ENCODE measurements at regions not wholly inside any gene's neighbourhood (a gene's known extent, or its start where the extent isn't known, plus 50 kb on each side); places are given as distances from the start of the nearest gene placed in this dataset.
A peak's percentile ranks its signal among the peaks of the same experiment; 100 is the strongest.

- Histone ChIP-seq H4K20me1 (ENCODE audit: insufficient read depth, low read length) (no peaks in the 10 kb centered on the region), H3K4me3 (replicated peaks in 1 of 3; ENCODE audit: low read depth in 2 of 3, low read length in 3 of 3) (no peak overlapping the region), H3K36me3 (replicated peaks in 1 of 2; ENCODE audit: control insufficient read depth in 1 of 2, insufficient read depth in 2 of 2, low read length in 2 of 2) (no peaks in the 10 kb centered on the region), H3K27me3 (ENCODE audit: control insufficient read depth in 2 of 2, insufficient read depth in 2 of 2, low read length in 2 of 2) (peaks cover 3% of the 10 kb centered on the region in 2 donors), H3K4me1 (ENCODE audit: control insufficient read depth in 1 of 2, insufficient read depth in 2 of 2, low read length in 2 of 2) (no peaks in the 10 kb centered on the region), H3K79me2 (ENCODE audit: insufficient read depth, low read length) (no peaks in the 10 kb centered on the region), H3K27ac (ENCODE audit: low read depth in 1 of 2, low read length in 2 of 2) (no peak overlapping the region), H3K9ac (ENCODE audit: insufficient read depth, low read length, poor library complexity, severe bottlenecking) (no peak overlapping the region), H2AFZ (ENCODE audit: insufficient read depth, low read depth, low read length, poor library complexity, severe bottlenecking) (no peak overlapping the region), H3K9me3 (replicated peaks in 1 of 2; ENCODE audit: control insufficient read depth in 1 of 2, insufficient read depth in 1 of 2, low read length in 2 of 2) (no peaks in the 10 kb centered on the region), H3K4me2 (replicated peaks; ENCODE audit: extremely low read depth, low read length, poor library complexity, severe bottlenecking) (no peak overlapping the region)
- Mint-ChIP-seq H3K4me3 (peak overlapping the region in 1 of 2 donors; percentile 19), H3K4me1 (no peaks in the 10 kb centered on the region), H3K9me3 (peaks cover 0 to 4% (median 0%) of the 10 kb centered on the region in 7 donors), H3K27me3 (ENCODE audit: low read depth in 3 of 3) (peaks cover 0 to 5% (median 4%) of the 10 kb centered on the region in 3 donors), H3K27ac (no peak overlapping the region), H3K36me3 (no peaks in the 10 kb centered on the region)
- DNase-seq = no peak
- intact Hi-C loops (cut with micrococcal nuclease) = no loop called here
- no peak for TF ChIP-seq CTCF (IDR thresholded peaks at IDR 0.05)
- no CpG with 5 or more reads among the region's 4 CpGs for WGBS (ENCODE audit: insufficient coverage)
Measured at GRCh38 chr11:90448256-90448655, 225.4 kb upstream of the CHORDC1 start.

- Histone ChIP-seq H3K9me3 (replicated peaks in 1 of 2; ENCODE audit: control insufficient read depth in 1 of 2, insufficient read depth in 1 of 2, low read length in 2 of 2) (no peaks in the 10 kb centered on the region), H3K79me2 (ENCODE audit: insufficient read depth, low read length) (no peaks in the 10 kb centered on the region), H2AFZ (ENCODE audit: insufficient read depth, low read depth, low read length, poor library complexity, severe bottlenecking) (no peak overlapping the region), H3K9ac (ENCODE audit: insufficient read depth, low read length, poor library complexity, severe bottlenecking) (no peak overlapping the region), H3K4me2 (replicated peaks; ENCODE audit: extremely low read depth, low read length, poor library complexity, severe bottlenecking) (no peak overlapping the region), H4K20me1 (ENCODE audit: insufficient read depth, low read length) (no peaks in the 10 kb centered on the region), H3K4me3 (replicated peaks in 1 of 3; ENCODE audit: low read depth in 2 of 3, low read length in 3 of 3) (no peak overlapping the region), H3K36me3 (replicated peaks in 1 of 2; ENCODE audit: control insufficient read depth in 1 of 2, insufficient read depth in 2 of 2, low read length in 2 of 2) (no peaks in the 10 kb centered on the region), H3K27ac (ENCODE audit: low read depth in 1 of 2, low read length in 2 of 2) (no peak overlapping the region), H3K27me3 (ENCODE audit: control insufficient read depth in 2 of 2, insufficient read depth in 2 of 2, low read length in 2 of 2) (peaks cover 3% of the 10 kb centered on the region in 2 donors), H3K4me1 (ENCODE audit: control insufficient read depth in 1 of 2, insufficient read depth in 2 of 2, low read length in 2 of 2) (no peaks in the 10 kb centered on the region)
- TF ChIP-seq CTCF (IDR thresholded peaks at IDR 0.05) = no peak
- Mint-ChIP-seq H3K4me3 (no peak overlapping the region), H3K36me3 (no peaks in the 10 kb centered on the region), H3K9me3 (peaks cover 0 to under 1% (median 0%) of the 10 kb centered on the region in 7 donors), H3K4me1 (no peaks in the 10 kb centered on the region), H3K27me3 (ENCODE audit: low read depth in 3 of 3) (peaks cover 0 to 5% (median 4%) of the 10 kb centered on the region in 3 donors), H3K27ac (no peak overlapping the region)
- intact Hi-C loops (cut with micrococcal nuclease) = no loop called here
- no CpG with 5 or more reads among the region's 5 CpGs for WGBS (ENCODE audit: insufficient coverage)
- DNase-seq = no peak
Measured at GRCh38 chr11:90447618-90448017, 224.8 kb upstream of the CHORDC1 start.

Measured in CD14-positive monocyte (primary cell).